HG02571 (cell line): ENCODE measurements at regions not wholly inside any gene's neighbourhood (a gene's known extent, or its start where the extent isn't known, plus 50 kb on each side); places are given as distances from the start of the nearest gene placed in this dataset.
"Not testable (repeated sequence)": the region's sequence is repeated elsewhere in the genome, so short reads cannot be mapped to it uniquely, and the experiment has no call there.

Experiments
- ATAC-seq: cut with Tn5 transposase; IDR thresholded peaks from one replicate; pipeline ENCODE4 v1.9.1; 2021; ENCODE audit warnings: mild to moderate bottlenecking, moderate library complexity; ENCODE audit not compliant: unreplicated experiment

DNA sequence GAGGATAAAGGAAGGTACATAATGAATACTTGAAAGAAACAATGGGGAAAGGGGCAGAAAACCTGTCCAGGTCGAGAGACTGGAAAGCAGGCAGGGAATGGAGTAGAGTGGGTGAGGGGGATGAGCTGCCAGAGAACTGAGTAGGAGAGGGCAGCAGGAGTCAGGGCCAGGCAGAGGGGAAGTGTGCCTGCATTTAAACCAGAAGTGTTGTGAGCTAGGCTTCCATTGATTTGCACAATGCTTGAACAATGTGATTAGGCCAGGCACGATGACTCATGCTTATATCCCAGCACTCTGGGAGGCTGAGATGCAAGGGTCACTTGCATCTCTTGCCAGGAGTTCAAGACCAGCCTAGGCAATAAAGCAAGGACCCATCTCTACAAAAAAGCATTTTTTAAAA lies 332.6 kb downstream of the ANAPC1 start:
- not testable (repeated sequence) for ATAC-seq

DNA sequence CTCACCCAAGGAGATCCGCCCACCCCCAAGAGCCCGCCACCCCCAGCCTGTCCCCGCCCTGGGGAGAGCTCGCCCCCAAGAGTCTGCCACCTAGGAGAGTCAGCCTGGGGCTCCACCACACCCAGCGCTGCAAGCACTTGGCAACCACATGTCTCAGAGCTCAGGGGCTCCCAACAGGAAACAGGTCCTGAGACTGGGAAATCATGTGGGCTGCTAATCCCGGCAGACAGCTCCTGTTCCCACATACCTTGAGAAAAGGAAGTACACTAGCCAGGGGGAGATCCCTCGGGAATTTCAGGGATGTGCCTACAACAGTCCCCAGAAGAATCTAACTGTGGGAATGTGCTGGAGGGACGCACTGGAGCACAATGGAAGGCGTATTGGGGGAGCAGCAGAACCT lies 331.4 kb downstream of the ANAPC1 start:
- ATAC-seq = not testable (repeated sequence)

DNA sequence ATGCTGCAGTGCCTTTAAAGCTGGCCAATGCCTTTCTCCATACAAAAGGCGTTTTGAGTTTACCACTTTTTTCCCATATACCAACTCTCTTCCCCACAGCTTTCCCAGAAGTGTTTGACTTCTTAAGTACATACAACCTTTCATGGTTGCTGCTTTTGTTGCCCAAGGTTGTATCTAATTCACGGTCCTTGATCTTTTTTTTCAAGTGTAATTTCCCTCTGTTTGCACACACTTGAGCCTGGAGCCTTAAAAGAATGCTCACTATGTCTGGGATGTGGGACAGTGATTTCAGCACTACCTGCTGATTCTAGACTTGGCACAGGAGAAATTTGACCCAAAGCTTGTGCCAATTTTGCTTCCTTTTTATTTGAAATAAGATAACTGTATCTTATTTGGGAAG lies 324.7 kb downstream of the ANAPC1 start:
- ATAC-seq = not testable (repeated sequence)

- ATAC-seq = not testable (repeated sequence)
These were observed 324.2 kb downstream of the ANAPC1 start for GRCh38 chr2:111559814-111560213.

DNA sequence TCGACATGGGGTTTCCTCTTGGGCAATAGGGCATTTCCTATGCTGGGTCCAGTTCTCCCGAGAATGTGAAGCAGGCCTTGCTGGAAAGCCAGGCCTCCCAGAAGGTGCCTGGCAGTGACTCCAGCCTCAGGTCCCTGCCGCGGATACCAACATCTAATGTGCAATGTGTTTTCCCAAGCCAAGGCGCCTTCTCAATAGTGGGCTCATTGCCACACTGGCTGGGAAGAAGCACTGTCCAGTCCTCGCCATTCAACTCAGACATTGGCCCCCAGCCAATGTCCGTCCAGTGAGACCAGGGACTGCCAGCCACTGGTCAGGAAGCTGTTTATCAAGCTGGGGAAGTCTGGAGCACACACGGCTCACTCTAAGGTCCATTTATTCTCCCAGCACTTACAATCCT lies 317.9 kb downstream of the ANAPC1 start:
- not testable (repeated sequence) for ATAC-seq

DNA sequence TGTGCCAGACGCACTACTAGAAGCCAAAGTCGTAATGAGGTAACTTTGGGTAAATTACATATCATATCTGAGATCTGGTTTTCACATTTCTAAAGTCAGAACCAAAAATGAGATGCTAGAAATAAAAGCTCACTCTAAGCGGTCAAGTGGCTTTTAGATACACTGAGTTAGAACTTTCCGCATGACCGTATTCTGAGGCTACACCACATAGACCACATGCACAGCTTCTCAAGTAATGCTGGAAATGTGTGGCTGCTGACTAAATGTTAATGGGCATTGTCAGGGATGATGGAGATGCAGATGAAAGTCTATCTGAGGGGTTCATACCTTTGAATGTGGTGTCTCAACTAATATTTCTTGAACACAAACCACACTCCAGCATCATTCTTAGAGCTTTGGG lies 316.8 kb downstream of the ANAPC1 start:
- not testable (repeated sequence) for ATAC-seq

GRCh38 chr2:111569356-111570199 lies 314.4 kb downstream of the ANAPC1 start:
- not testable (repeated sequence) for ATAC-seq

DNA sequence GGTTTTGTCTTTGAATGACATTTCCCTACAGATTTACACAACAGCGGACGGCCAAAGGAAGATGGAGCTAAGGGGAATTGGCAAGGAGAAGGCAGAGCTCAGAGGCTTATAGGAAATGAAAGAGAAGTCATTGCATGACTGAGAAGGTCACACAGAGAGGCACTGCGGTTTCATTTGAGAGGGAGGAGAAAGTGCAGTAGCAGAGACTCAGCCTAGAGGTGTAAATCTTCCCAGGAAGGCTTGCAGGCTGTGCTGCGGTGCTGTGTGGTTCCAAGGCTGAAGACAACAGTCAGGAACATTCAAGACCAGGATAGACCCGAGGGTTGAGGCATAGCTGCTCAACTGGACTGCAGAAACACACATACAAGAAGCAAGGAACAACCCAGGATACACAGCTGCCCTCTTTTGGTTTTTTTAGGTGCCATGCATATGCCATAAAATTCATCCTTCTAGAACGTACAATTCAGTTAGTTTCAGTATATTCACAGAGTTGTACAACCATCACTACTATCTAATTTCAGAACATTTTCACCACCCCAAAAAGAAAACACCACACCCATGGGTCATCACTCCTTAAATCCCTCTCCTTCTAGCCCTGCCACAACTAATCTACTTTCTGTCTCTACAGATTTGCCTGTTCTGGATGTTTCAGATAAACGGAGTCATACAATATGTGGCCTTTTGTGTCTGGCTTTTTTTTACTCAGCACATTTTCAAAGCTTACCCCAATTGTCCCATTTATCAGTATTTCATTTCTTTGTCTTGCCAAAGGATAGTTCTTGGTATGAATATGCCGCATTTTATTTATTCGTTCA lies 313.5 kb downstream of the ANAPC1 start:
- ATAC-seq = not testable (repeated sequence)

DNA sequence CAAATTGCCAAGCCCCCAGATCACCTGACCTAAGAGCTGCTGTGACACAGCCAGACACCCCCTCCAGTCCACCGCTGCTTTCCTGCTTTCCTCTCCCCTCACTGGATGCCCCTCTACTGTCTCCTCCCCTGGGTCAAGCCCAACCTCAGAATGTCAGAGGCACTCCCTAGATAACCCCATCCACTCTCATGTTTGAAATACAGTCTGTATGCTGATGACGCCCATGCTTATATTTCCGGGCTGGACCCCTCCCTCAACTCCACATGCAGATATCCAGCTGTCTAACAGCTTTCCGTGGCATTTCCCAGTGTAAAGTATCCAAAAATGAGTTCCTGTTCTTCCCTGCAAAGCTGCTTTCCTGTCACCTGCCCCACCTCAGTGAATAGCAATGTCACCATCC lies 309.2 kb downstream of the ANAPC1 start:
- not testable (repeated sequence) for ATAC-seq

DNA sequence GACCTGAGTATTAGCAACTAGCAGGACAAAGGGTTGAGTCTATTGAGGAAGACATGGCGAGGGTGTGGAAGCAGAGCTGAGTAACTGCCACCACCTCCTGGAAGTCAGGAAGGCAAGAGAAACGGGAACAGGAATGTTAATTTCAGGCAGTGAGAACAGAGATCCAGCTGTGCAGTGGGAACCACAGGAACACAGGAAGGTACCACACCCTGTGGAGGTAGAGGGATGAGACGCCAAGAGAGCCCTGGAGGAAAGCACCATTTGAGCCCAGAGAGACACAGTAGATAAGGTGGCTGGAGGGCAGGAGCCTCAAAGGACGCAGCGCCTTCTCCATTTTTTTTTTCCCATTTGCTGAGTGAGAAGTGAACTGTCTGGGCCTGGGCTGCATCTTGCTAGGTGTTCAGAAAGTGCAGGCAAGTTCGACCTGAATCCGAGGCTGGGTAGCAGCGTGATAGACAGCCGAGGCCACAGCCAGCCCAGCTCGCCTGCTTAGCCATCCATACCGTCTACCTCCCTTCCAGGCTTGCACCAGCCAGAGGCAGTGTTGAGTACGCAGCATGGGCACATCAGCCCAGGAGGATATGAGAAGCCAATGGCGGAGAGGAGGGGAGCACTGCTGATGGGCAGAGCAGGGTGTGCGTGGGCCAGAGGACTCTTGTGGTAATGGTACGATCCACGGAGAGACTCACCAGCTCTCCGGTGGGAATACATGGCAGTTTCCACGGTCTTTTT lies 306.7 kb downstream of the ANAPC1 start:
- not testable (repeated sequence) for ATAC-seq

- not testable (repeated sequence) for ATAC-seq
These were observed 304.4 kb downstream of the ANAPC1 start for GRCh38 chr2:111579500-111580134.

DNA sequence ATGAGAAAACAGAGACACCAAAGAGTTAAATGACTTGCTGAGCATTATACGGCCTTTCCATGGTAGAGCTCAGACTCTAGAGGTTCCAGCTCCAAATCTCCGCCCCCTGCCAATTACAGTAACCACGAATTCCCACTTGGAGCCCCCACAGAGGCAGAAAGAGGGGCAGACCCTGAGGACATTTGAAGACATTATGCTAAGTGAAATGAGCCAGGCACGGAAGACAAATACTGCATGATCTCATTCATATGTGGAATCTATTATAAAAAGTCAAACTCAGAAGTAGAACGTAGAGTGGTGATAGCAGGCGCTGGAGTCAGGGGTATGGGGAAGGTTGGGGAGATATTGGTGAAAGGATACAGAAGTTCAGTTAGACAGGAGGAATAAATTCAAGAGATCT lies 303.4 kb downstream of the ANAPC1 start:
- not testable (repeated sequence) for ATAC-seq

GRCh38 chr2:111582090-111582489 lies 301.9 kb downstream of the ANAPC1 start:
- ATAC-seq = not testable (repeated sequence)

DNA sequence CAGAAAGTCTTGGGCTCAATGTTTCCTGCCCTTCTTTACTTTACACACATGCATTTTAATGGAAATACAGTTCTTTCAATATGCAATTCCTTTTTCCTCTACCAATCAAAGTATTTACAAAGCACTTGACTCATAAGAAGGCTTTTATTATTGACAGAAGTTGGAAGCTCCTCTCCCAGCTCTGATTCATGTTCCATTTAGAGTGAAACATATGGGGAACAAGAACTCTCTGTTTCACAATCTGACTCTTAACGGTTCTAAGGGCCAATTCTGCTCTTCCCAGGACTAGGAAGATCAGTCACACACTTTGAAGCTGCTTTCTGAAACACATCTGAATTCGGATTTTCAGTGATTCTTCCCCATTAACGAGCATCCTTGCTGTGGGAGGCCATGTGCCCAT lies 300.5 kb downstream of the ANAPC1 start:
- not testable (repeated sequence) for ATAC-seq

GRCh38 chr2:111584540-111584939 lies 299.5 kb downstream of the ANAPC1 start:
- not testable (repeated sequence) for ATAC-seq

DNA sequence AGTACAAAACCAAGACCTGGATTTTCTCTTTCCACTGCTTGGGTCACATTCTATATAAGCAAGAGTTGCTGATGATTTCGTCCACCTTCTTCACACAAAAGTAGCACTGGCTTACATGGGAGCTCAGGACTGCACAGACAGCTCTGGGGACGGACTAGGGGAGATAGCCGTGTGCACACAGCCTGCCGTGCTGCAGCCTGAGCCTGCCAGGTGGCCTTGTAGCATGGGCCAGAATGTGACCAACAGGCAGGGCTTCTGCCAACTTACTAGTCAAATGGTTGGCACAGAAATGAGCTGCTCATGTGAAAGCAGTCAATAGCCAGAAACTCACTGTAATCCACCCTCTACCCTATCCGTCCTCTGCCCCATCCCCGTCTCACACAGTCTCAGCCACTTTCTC lies 299.0 kb downstream of the ANAPC1 start:
- ATAC-seq = not testable (repeated sequence)

- not testable (repeated sequence) for ATAC-seq
These were observed 298.0 kb downstream of the ANAPC1 start for GRCh38 chr2:111586014-111586413.

GRCh38 chr2:111595072-111595471 lies 288.9 kb downstream of the ANAPC1 start:
- not testable (repeated sequence) for ATAC-seq

DNA sequence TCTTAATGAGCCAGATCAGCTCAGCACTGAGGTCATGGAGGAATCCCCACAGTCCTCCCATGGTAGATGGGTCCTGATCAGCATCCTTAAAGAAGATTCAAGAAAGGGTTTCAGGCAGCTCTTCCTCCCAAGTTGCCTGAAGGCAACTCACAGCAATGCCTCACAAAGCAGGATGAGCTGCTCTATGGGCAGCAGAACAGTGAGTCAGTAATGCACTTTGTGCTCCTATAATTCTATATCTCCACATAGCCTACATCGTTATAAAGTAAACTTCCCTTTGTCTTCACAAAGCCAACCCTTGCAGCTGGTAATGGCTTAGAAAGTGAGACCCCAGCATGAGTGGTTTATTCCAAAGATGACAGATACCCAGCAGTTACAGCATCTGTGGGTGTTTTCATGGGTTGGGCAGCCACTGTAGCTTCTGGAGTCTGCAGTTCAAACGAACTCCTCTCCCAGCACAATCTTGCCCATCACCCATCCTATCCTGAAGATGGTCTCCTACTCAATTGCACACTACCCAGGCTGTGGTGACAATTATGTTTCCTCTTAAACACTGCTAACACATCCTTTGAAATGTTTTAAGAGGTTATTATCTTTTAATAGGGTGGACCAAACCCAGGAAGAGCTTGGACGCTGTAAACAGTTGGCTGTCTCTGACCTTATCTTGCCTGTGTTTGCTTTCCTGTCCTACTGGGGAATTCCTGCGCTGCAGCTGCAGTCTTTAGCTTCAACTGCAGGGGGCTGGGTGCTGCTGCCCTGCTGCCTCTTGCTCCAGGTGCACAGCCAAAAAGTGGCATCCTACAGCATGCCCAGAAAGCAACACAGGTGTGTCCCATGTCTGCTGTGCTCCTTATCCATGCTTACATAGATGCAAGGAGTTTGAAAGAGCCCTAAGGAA lies 286.9 kb downstream of the ANAPC1 start:
- ATAC-seq = not testable (repeated sequence)

DNA sequence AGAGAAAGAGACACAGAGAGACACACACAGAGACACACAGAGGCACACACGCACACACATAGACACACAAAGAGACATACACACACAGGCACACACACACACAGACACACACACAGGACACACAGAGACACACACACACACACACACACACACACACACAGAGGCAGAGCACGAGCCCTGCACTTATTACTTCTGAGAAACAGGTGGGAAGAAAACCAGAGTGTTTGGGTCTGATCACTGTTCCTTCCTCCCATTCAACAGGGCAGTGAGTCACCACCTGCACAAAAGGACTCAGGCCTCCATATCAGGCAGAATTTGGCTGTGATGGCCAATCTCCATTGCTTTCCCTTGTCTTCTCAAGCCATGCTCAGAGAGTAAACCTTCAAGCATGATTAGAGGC lies 285.0 kb downstream of the ANAPC1 start:
- not testable (repeated sequence) for ATAC-seq
